Amniotic stem cell (primary cell): ENCODE measurements at regions not wholly inside any gene's neighbourhood (a gene's known extent, or its start where the extent isn't known, plus 50 kb on each side); places are given as distances from the start of the nearest gene placed in this dataset.

Source experiments
- DNase-seq: peaks from one replicate; lab custom pipeline; 2025; lab: John Stamatoyannopoulos, UW

DNA sequence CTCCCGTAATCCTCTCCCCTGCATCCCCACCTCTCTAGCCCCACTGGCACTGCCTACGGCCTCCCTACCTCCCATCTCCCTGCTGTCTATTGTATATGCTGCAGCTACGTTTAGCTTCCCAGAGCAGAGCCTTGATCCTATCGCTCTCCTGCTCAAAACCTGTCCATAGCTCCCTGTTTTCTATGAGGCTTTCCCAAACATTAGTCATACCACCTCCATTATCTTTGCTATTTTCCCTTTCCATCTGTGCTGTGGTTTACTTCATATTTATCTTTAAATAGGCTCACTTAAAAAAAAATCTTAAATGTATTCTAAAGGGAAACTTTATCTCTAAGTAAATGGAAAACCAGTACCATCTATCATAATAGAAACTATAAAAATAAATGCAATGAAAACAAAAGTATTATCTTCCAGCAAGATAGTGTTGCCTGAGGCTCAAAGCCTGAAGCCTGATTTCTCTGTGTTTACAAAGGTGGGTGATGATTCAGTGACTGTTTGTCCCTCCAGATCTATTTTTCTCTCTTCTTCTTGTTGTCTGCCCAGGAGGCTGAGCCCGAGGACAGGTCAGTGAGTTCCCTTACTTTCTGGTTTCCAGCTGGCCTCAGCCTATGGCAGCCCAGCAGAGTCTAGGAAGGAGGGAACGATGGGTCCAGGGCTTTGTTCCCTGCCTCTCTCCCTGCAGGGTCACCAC, 397.1 kb upstream of the CFAP20DC start:
- DNase-seq = no peak

DNA sequence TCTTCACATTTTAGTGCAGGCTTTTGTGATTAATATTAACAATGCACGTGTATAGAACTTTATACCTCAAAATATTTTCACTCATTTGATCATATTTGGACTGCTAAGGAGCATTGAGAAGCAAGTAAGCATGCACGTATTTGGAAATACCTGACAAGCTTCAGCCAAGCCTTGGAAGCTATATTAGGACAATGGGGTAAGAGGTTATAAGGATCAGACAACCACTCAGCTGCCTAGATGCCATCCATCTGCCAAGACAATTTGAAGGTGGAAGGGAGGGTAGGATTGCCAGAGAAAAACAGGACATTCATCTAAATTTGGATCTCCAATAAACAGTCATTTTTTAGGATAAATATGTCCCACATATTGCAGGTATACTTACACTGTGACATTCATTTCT, 394.9 kb upstream of the CFAP20DC start:
- DNase-seq = no peak

DNA sequence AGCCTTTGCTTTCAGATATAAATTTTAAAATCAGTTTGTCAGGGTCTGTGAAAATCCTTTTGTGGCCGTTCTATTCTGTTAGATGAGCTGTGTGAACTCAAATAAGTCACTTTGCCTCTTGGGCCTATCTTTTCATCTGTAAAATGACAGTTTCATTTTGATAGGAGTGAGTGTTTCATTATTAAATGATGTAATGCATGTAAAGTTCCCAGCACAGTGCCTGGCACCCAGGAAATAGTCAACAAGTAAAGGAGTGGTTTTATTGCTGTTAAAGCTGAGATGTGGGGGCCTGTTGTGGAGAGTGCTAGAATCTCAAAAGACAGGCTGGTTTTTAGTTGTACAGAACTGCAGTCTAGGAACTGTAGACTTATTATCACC, 394.5 kb upstream of the CFAP20DC start:
- DNase-seq = no peak

DNA sequence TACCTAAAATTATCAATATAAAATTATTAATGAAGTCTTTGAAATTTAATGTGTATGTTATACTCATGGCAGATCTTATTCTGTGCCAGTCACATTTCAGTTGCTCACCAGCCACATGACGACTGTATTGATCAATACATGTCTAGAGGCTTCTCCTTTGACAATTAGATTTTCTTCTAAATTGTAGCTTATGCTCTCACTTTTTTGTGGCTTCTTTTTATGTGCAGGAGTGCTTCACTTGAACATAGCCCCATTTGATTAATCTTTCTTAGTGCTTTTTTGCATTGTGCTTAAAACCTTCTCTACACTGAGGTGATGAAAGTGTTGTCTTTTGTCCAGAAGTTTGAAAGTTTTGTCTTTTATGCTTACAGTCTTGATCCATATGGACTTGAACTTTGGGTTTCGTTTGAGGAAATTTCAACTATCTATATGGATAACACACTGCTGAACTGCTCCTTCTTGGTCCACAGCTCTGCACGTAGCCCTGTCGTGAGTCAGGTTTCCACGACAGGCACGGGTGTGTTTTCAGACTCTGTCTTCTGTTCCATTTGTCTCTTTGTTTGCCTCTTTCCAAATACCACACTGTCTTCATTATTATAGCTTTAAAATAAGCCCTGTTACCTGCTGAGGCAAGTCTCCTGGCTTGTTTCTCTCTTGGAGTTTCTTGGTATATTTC, 393.9 kb upstream of the CFAP20DC start:
- no peak for DNase-seq

DNA sequence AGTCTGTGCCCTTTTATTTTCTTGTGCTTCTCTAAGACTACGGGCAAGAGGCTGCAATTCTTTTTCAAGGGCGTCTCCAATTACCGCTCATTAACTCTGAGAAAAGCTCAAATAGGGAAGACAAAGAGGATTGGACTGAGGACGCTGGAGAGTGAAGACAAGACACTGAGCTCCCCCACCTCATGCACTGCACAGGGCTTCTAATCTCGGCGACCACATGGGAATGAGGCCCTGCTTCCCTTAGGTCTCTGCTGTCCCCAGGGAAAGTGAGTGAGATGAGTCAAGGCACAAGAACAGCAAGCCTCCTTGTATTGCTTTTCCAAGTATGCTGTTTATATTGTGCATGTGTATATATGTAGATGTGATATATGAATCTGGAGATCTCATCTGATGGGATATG, 392.2 kb upstream of the CFAP20DC start:
- no peak for DNase-seq

DNA sequence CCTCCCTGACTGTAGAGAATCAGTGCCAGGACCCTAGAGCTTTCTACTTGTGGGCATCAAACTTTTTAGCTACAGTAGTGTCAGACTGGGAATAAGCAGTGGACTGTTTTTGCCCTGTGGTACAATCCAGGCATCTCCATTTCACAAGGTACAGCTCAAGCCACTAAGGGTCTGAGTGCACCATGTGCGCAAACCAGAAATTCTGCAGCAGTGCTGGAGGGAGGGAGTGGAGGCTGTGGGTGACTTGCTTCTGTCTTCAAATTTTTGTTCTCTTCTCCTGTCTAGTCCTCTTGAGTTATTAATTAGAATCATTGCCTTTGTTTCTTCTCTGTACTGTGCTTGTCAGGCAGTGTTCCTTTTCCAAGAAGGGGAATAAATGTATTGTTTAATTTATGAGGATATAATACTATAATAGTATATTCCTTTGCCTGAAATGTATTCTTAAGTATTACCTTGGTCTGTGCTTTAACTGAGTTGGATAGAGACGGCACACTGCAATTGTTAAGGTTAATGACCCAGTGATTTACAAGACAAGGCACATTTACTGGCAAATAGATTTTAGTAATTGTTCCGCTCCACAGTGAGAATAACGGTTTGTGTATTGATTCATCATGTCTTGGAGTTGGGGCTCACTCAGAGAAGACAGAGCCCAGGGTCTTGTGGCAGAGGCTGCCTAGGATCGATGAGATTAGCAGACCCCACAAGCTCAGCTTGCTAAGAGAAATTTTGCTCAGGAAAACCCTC, 390.6 kb upstream of the CFAP20DC start:
- DNase-seq = no peak

DNA sequence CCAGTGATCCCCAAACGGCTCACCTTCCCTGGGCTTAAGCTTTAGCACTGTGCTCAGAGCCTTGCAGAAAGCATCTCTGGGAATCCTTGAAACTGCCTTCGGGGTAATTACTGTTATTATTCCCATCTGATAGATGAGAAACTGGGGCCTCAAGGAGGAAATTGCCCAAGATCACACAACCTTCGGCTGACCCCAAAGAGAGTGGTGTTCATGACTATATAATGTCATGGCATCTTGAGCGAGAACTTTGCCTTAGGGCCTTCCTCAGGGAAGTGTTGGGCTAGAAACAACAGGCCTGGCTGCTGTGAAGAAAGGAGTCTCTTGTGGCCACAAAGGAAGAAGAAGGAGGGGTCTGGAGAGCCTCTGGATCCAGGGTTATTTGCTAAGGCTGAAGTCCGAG, 388.7 kb upstream of the CFAP20DC start:
- no peak for DNase-seq

DNA sequence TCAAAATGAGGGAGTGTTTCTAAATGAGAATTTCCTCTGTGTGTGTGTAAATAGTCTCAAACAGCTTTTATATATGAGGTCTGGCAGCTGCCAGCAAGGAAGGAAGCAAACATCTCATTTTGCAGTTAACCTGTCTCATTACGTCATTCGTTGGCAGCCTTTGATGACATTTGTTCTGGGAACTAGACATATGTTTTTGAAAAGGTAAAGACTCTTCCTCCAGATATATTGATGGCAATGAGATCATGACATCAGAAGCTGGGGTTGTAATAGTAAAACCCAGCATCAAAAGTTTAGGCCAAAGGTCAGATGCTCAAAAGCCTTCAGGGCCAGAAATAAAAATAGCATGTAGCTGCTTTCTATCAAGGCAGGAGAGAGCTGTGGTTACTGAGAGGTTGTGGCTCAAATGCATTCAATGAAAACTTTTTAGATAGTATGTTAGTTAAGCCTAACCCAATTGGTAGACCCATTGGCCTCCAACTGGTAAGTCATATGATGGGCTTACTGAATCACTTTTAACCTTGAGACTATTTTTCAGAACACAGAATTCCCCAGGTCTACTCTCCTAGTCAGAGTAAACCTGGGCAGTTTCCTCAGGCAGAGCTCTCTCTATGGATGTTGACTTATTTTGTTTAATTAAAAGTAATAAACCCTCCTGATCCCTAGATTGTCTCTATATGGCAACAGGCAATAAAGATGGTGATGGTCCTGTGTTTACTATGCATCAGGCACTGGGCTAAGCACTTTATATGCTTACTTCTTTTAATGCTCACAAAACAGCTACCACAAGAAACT, 386.5 kb upstream of the CFAP20DC start:
- DNase-seq = no peak

DNA sequence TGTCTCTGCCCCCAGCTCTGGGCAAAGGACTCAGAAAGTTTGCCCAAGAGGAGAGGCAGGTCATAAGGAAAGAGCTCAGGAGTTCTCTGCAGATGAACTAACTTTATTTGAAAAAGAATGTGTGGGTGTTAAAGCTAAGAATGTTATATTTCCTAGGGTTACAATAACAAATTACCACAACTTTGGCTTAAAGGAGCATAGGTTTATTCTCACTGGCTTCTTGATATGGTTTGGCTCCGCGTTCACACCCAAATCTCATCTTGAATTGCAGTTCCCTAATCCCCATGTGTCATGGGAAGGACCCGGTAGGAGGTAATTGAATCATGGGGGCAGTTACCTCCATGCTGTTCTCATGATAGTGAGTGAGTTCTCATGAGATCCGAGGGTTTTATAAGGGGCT, 383.7 kb upstream of the CFAP20DC start:
- no peak for DNase-seq

DNA sequence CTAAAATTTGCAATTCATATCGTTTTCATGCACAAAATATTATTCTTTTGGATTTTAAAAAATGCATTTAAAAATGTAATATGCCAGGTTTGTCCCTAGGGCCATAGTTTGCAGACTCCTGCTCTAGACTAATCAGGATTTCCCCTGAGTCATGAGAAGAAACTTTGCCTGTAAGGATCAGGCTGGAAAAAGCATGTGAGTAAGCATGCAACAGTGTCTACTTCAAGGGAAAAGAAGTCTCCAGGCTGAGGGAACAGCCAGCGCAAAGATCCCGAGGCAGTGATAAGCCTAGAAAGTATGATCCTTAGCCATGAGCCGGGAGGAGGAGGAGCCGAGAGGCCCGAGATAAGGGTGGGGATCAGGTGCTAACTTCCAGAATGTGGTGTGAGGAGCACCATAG, 382.8 kb upstream of the CFAP20DC start:
- peak; percentile 24 for DNase-seq

DNA sequence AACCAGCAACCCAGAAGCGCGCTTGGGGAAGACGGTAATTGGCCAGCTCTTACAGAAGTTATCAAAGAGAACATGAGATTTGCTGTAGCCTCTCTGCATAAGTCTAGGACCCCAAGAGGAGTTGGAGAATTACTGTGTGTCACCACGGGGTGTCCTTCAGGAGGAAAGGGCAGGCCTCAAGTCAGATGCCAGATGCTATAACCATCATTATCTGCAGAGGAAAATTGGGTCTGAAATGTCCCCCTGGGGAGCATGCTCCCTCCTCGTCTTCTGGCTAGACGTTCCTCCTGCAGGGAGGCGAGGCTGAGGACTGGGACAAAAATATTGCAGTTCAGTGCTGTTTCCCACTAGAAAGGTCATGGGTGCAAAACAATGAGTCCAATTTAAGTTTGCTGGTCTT, 380.5 kb upstream of the CFAP20DC start:
- no peak for DNase-seq

DNA sequence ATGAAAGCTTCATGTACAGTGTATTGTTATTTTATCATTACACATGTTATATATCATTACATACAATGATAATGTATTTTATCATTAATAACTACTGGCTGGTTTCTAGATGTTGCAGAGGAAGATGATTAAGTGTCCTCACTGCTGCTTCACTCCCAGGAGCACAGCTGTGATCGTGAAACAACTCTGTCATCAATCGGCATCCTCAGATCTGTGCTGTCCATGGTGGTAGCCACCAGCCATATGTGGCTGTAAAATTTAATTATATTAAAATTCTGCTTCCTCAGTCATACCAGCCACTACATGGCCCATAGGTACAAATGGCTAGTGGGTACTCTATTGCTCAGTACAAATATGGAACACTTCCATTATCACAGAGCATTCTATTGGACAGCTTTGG, 379.4 kb upstream of the CFAP20DC start:
- DNase-seq = no peak

DNA sequence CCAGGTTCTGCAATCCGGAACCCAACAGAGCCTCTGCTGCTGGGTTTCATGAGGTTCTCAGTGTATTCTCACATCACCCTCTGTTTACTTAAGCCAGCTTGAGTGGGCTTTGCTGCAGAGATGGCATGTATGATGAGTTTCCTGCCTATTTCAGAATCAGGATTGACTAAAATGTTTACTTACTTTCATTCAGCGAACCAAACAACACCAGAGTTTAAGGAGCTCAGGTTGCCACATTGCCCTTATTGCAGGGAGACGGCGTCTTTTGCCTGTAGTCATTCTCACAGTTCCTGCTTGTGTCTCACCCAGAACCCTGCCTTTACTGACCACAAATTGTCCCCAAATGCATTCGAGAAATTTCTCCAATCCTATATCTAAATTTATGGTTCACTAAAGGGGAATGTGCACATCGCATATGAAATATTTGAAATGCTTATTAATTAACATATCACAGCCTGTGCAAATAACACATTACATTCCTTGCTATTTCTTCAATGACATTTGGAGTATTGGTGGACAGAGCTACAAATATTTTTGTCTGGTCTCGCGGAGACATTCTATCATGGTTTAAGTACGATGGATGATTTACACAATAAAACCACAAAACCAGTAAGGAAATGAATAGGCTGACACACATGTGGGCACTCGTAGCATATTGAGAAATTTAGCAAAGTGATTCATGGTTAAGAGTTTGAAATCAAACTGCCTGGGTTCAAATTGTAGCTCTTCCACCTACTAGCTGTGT, 377.2 kb upstream of the CFAP20DC start:
- peak; percentile 22 for DNase-seq

DNA sequence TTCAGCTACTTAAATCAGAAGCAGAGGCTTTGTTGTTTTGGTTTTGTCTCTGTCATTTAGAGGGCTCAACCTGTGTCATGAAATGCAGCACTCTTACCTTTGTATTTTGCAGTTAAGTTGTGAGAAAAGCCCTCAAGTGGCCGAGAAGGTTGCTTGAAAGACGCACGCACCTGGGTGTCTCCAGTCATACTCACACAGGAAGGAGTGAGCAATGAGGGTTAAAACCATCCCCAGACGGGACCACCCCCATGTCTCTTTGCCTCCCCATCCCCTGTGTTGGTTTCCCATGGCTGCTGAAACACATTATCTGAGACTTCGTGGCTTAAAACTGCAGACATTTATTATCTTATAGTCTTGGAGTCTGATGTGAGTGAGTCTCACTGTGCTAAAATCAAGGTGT, 376.1 kb upstream of the CFAP20DC start:
- no peak for DNase-seq

DNA sequence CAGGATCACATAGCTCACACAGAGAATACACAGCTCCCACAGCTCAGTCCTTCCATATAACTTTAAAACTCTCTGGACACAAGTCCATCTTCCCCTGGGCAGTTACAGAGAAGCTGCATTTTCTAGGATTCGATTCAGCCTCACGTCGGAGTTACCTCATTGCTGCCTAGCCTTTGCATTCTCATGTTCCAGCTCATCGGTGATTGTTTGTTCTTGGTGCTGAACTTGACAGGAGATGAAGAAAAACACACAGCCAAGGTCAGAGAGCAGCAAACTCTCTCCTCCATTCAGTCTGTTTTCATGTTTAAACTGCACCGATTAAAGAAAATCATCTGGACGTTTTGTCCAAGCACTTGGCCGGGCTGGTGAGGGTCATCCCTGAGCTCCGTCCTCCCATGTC, 375.5 kb upstream of the CFAP20DC start:
- DNase-seq = peak; percentile 37

DNA sequence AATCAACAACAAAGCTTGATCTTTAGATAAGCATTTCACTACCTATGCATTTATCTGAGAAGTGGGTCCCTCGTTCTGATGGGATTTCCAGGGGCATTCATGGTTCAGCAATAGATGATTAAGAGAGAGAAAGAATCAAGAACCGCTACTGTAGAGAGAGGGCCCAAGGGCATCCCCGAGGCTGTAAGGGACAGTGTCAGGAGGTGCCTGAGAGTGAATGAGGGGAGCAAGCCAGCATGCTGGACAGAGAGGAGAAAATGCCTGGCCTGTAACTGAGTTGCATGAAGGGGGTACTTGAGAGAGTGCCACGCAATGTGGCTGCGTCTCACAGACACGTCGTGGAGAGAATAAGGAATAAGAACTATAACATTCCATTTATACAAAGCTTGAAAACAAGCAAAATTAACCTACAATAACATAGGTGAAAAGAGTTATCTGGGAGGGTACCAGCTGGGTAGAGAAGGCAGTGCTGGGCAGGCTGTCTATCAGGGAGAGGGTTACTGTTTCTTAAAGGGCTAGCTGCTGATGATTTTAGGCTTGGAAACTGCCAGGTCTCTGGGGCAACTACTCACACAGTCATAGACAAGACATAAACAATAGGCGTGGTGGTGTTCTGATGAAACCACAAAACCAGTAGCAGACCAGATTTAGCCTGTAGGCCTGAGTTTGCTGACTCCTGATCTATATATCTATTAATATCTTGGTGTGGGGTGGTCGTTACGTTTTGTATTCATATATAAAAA, 374.6 kb upstream of the CFAP20DC start:
- DNase-seq = no peak

DNA sequence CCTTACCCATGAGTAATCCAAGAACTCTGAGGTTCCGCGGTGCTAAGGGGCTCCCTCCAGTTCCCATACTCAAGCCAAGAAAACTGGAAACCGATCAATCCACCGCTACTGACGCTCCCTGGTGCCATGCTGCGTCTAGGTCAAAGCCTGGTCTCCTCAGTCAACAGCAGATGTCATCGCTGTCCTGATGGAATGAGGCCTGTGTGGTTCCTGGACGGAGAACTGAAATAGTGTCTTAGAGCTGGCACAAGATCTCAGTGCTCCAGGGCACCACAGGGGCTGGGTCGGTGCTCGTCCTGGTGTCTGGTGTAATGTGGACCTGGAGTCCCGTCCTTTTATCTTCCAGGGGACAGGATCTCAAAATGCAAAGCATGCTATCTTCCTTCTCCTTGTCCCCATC, 373.9 kb upstream of the CFAP20DC start:
- DNase-seq = no peak

DNA sequence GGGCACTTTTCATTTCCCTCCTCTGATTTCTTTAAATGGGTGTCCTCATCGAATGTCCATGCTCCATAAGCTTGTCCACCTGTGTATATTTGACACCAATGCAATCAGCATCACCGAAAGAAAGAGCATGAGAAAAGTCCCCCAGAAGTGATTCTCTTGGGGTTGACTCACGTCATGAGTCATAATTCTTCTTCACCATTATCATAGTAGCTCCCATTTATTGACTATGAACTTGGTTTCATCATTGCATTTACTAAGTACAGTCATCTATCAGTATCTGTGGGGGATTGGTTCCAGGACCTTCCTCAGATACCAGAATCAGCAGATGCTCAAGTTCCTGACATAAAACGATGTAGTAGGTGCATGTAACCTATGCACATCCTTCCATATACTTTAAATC, 372.5 kb upstream of the CFAP20DC start:
- DNase-seq = no peak

DNA sequence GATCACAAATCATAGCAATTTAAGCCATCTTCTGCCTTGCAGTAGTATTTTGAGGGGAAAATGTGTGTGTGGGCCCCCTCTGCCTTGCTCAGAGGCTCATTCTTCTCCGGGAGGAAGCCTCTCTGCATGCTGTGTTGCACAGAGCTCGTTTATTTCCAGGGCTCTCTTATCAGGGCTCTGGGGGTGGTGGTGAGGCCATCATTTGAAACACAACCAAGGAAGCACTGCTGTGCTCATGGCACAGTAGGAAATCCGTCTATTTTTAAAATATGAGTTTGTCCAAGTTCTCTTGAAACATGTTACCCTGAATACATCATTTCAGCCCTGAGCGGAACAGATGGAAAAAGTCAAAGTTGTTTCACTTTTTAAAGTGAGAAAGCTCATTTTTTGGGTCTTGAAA, 369.0 kb upstream of the CFAP20DC start:
- DNase-seq = no peak

DNA sequence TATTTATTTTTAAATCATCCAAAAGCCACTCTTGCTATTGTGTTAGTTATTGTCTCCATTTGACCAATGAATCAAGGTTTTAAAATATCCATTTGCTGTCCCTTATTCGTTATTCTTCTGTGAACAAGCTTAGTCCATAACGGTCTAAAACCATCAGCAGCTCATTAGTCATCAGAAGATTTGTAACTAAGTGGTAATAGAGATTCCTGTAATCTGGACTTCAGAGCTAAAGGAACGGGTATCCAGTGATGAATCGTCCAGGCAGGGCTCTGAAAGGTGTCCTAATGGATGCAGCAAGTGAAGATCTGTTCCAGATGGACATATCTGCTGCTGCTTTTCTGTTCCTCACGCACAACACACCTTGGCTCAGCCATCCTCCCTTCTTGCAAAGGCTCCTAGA, 362.7 kb upstream of the CFAP20DC start:
- no peak for DNase-seq

DNA sequence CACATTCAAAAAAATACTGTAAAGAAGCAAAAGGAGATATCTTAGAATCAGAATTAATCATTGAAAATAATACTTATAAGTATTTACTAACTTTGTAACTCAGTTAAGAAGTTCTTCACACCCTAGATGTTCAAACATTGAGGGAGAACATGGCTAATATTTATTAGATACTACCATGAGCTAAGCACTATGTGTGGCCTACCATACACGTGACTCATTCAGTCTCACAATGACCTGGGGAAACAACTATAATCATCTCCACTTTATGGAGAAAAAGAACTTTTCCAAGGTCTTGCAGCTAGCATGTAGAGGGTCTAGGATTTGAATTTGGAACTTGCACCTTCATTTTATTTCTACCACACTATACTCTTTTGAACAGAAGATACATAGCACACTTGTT, 361.9 kb upstream of the CFAP20DC start:
- no peak for DNase-seq
